ENCODE measurements at regions not wholly inside any gene's neighbourhood (a gene's known extent, or its start where the extent isn't known, plus 50 kb on each side); places are given as distances from the start of the nearest gene placed in this dataset.

- peaks cover 0 to 6% (median 4%) of the 10 kb centered on the region in 4 donors for H3K9me3 ChIP-seq
- H3K27me3 ChIP-seq: no peaks in the 10 kb centered on the region
- WGBS, 5 donors: 60 to 75% (median 63%) methylated on average over 3 of the region's 3 CpGs
- no peaks in the 10 kb centered on the region for H3K4me1 ChIP-seq
- no peak for DNase-seq
- no peak overlapping the region for H3K27ac ChIP-seq
- no peaks in the 10 kb centered on the region for H3K36me3 ChIP-seq
- TF ChIP-seq CTCF (IDR thresholded peaks at IDR 0.05): no peak
- no peak for TF ChIP-seq EP300 (IDR thresholded peaks at IDR 0.05)
- TF ChIP-seq POLR2A (IDR thresholded peaks at IDR 0.05): no peak
- TF ChIP-seq POLR2AphosphoS5 (IDR thresholded peaks at IDR 0.05): no peak
- intact Hi-C loops (cut with DNase I; ENCODE audit: low total_unique reads): no loop called here
- no peak overlapping the region for H3K4me3 ChIP-seq
Observed at GRCh38 chr7:23981758-23982157, 271.7 kb downstream of the STK31 start.

- Histone ChIP-seq H3K9me3 (peaks cover 0 to under 1% (median 0%) of the 10 kb centered on the region in 4 donors), H3K27ac (no peak overlapping the region), H3K4me3 (no peak overlapping the region), H3K4me1 (no peaks in the 10 kb centered on the region), H3K36me3 (no peaks in the 10 kb centered on the region), H3K27me3 (no peaks in the 10 kb centered on the region)
- WGBS, 5 donors: 33 to 93% (median 86%) methylated on average over 1 of the region's 1 CpG
- no peak for DNase-seq
- intact Hi-C loops (cut with DNase I; ENCODE audit: low total_unique reads): no loop called here
- no peak for TF ChIP-seq EP300 (IDR thresholded peaks at IDR 0.05)
Observed at GRCh38 chr7:24005517-24005916, 278.5 kb upstream of the NPY start.

- no peaks in the 10 kb centered on the region for H3K4me1 ChIP-seq
- 10 to 28% (median 21%) methylated on average over 1 of the region's 1 CpG for WGBS, 5 donors
- no peak overlapping the region for H3K27ac ChIP-seq
- intact Hi-C loops (cut with DNase I; ENCODE audit: low total_unique reads): no loop called here
- no peak for DNase-seq
- no peaks in the 10 kb centered on the region for H3K27me3 ChIP-seq
- peaks cover 0 to 10% (median 5%) of the 10 kb centered on the region in 4 donors for H3K9me3 ChIP-seq
- no peak overlapping the region for H3K4me3 ChIP-seq
- no peaks in the 10 kb centered on the region for H3K36me3 ChIP-seq
- TF ChIP-seq POLR2AphosphoS5 (IDR thresholded peaks at IDR 0.05): no peak
- TF ChIP-seq EP300 (IDR thresholded peaks at IDR 0.05): no peak
- TF ChIP-seq POLR2A (IDR thresholded peaks at IDR 0.05): no peak
- TF ChIP-seq CTCF (IDR thresholded peaks at IDR 0.05): no peak
Observed at GRCh38 chr7:24010495-24010894, 273.5 kb upstream of the NPY start.

GRCh38 chr7:24017519-24017918 lies 266.5 kb upstream of the NPY start:
- intact Hi-C loops (cut with DNase I; ENCODE audit: low total_unique reads): no loop called here
- no peaks in the 10 kb centered on the region for H3K36me3 ChIP-seq
- no peak overlapping the region for H3K27ac ChIP-seq
- no peak for DNase-seq
- no peak for TF ChIP-seq POLR2A (IDR thresholded peaks at IDR 0.05)
- TF ChIP-seq CTCF (IDR thresholded peaks at IDR 0.05): no peak
- no peak for TF ChIP-seq EP300 (IDR thresholded peaks at IDR 0.05)
- no peak for TF ChIP-seq POLR2AphosphoS5 (IDR thresholded peaks at IDR 0.05)
- H3K4me3 ChIP-seq: no peak overlapping the region
- peaks cover 0 to 6% (median 2%) of the 10 kb centered on the region in 4 donors for H3K9me3 ChIP-seq
- WGBS, 5 donors: 92 to 100% (median 97%) methylated on average over 1 of the region's 1 CpG
- H3K4me1 ChIP-seq: no peaks in the 10 kb centered on the region
- no peaks in the 10 kb centered on the region for H3K27me3 ChIP-seq

- peaks cover 0 to 6% (median 2%) of the 10 kb centered on the region in 4 donors for H3K9me3 ChIP-seq
- no peaks in the 10 kb centered on the region for H3K27me3 ChIP-seq
- H3K36me3 ChIP-seq: no peaks in the 10 kb centered on the region
- no peak for DNase-seq
- no peak for TF ChIP-seq EP300 (IDR thresholded peaks at IDR 0.05)
- TF ChIP-seq POLR2A (IDR thresholded peaks at IDR 0.05): no peak
- TF ChIP-seq POLR2AphosphoS5 (IDR thresholded peaks at IDR 0.05): no peak
- TF ChIP-seq CTCF (IDR thresholded peaks at IDR 0.05): no peak
- 71 to 83% (median 76%) methylated on average over 2 of the region's 2 CpGs for WGBS, 5 donors
- no peak overlapping the region for H3K27ac ChIP-seq
- no peak overlapping the region for H3K4me3 ChIP-seq
- intact Hi-C loops (cut with DNase I; ENCODE audit: low total_unique reads): no loop called here
- H3K4me1 ChIP-seq: no peaks in the 10 kb centered on the region
Observed at GRCh38 chr7:24018331-24018730, 265.7 kb upstream of the NPY start.
